GM12891 (cell line): ENCODE measurements at regions not wholly inside any gene's neighbourhood (a gene's known extent, or its start where the extent isn't known, plus 50 kb on each side); places are given as distances from the start of the nearest gene placed in this dataset.

Experiments
- POLR2A ChIP-seq: IDR thresholded peaks from 2 replicates; pipeline ENCODE4 v1.6.1; 2011; ENCODE audit warnings: low read depth, low read length, control low read depth
- TAF1 ChIP-seq: IDR thresholded peaks from 2 replicates; pipeline ENCODE4 v1.6.1; 2011; ENCODE audit warnings: low read depth, low read length, control low read depth

DNA sequence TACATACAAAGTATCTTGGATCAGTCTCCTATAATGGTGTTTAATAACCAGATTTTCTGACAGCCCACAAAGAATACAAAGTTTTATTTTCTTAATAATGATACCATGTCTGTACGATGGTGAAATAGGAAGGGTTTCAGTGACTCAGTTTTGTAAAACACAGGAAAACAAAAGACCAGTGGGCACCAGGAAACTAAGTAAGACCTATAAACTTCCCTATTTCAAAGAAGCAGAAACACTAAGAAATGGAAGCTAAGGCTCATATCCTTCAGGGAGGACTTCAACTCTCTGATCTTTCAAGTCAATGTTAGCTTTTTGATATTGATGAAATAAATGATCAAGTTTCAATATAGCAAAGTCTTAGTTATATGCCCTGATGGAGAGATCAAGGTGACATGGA, 196.0 kb downstream of the DUSP6 start:
- TF ChIP-seq POLR2A = no peak
- no peak for TF ChIP-seq TAF1
